NCI-H2196 (cell line): ENCODE measurements at regions not wholly inside any gene's neighbourhood (a gene's known extent, or its start where the extent isn't known, plus 50 kb on each side); places are given as distances from the start of the nearest gene placed in this dataset.

Experiments
- DNase-seq: peaks from one replicate; lab custom pipeline; 2025; ENCODE audit not compliant: unreplicated experiment; lab: John Stamatoyannopoulos, UW

DNA sequence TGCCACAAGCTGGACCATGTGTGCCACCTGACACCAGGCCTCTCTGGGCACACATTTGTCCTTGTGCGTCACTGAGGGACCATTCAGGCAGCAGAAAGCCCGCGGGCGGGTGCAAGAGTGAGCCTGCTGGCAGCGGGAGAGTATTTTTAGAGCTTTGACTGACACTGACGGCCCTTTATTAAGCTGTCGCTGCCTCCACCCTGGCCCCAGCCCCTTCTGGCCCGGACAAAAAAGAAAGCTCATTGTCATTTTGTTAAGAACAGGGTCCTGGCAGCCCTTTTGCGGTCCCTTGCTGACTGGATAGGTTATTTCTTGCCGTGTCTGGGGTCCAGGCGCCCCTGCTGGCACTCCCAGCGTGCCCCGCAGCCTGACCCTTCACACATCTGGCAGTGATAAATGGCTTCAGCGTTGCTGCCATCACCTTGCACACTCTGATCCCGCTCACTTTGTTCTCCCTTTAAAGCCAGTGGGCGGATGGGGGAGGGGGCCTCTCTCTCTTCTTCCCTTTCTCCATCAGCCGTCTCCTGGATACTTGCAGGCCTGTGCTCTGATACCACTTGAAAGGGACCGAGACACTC lies 78.4 kb upstream of the NKD1 start:
- DNase-seq: no peak

GRCh38 chr16:50469121-50469743 lies 79.0 kb upstream of the NKD1 start:
- no peak for DNase-seq

- DNase-seq: no peak
These were observed 79.5 kb upstream of the NKD1 start for GRCh38 chr16:50468749-50469078.

GRCh38 chr16:50467943-50468748 lies 80.0 kb upstream of the NKD1 start:
- peak; percentile 59 for DNase-seq

DNA sequence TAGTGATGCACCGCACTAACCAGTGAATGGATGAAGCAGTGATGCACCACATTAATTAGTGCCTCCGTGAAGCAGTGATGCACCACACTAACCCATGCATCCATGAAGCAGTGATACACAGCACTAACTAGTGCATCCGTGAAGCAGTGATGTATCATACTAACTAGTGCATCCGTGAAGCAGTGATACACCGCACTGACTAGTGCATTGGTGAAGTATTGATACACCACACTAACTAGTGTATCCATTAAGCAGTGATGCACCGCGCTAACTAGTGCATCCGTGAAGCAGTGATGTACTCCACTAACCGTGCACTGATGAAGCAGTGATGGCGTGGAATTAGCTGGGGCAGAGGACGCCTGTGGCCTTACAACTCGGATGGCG lies 80.6 kb upstream of the NKD1 start:
- DNase-seq: no peak

DNA sequence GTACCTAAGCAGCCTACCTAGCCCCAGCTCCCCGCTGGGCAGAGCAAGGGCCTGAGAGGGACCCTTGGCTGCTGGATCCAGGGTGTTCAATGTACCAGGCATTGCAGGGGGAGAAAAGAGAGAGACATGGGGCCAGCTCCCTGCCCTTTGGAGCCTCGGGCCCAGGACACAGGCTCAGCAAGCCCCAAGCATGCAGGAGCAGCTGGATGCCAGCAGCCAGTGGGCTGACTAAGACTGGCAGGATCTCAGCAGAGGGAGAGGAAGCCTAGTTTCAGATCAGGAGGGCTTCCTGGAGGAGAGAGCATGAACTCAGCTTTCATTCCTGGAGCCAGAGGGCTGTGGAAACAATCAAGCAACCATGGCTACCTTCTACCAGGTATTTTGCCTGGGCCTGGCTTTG lies 82.0 kb upstream of the NKD1 start:
- no peak for DNase-seq

DNA sequence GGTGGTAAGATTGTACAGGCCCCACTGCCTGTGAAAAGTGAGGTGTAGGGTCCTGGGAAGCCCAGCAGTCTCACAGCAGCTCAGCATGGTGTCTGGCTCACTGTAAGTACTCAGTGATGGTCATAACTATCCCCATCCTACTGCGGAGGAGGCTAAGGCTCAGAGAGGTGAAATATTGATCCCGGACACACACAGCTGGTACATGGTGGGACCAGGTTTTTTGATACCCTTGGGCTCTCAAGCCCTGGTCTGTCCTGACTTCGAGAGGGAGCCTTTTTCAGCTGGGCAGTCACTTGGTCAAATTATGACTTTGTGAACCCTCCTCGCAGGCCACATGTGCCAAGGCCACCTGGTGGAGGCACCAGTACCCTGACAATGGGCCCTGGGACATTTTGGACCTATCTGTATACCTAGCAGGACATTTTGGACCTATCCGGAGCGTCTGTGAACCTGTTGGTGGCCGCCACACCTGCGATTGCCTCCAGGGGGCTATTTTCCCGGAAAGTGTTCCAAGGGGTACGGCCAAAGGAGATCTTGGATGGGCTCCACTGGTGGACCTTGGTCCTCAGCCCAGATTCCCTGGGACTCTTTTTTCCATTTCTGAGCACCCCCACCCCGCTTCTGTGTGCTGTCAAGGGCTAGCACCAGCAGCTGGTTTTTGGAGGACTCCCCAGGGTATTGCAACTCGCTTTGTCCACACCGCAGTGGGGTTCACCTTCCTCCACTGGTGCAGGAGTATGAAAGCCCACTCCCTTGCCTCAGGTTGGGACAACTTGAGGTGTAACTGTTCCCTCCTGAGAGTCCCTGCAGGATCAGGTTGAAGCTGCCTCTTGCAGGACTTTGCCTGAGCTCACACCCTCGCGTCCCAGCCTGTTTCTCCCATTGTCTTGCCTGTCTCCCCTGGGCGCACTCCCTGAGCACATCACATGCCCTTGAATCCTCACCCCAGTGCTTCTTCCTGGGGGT lies 83.6 kb upstream of the NKD1 start:
- DNase-seq: no peak

DNA sequence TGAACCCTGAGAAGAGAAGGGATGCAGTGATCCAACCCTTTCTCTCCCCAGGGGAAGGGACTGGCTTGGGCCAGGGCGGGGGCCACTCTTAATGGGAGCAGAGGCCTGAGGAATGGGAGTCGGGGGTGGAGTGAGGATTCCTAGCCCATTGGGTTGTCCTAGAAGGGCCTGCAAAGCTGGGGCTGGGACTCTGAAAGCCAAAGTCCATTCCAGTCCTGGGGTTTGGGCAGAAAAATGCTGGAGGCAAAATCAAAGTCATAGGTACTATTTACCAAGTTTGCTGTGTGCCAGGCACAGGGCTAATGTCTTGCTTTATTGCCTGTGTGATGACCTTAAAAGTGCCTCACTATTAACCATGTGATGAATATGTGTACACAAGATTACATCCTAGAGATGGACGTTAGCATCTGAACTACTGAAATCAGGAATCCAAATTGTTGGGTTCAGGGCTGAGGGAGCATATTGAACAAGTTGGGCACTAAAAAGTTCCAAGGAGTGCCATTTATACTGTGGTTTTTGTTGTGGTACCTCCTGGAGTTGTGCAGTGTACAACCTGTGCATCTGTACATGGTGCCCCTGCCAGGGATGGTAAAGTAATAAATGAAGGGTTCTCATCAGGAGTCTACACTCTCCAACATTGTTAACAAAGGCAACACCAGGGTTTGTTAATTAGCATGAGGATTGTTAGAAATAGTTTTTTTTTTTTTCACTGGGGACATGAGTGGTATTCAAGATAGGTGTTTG lies 84.4 kb upstream of the NKD1 start:
- DNase-seq: no peak

DNA sequence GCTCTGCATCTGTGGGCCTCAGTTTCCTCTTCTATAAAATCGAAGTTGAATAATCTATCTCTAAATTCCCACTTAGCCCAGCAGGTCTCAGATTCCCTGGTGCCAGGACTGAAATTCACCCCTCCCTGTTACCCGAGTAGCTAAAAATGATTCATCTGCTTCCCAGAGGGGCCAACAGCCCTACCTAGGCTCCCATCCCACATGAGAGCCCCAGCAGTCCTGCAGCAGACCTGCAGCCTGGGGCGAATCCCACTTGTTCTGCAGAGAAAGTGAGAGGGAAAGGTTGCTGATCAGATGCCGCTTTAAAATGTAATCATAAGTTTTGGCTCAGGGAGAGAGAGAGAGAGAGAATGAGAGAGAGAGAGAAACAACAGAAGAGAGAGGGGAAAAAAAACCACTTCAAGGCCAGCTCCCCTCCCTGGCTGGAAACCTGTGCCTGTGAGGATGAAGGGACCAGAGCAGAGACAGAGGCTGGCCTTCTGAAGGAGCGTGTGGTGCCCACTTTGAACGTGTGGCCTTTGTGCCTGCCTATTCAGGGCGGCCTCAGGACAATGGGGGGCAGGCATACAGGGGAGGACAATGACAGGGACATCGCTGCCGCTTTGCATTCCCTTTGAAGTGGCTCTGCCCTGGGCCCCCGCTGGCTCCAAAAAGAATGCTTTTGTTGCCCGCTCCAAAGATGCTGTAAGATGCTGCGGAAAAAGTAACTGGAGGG lies 85.2 kb upstream of the NKD1 start:
- DNase-seq: no peak

DNA sequence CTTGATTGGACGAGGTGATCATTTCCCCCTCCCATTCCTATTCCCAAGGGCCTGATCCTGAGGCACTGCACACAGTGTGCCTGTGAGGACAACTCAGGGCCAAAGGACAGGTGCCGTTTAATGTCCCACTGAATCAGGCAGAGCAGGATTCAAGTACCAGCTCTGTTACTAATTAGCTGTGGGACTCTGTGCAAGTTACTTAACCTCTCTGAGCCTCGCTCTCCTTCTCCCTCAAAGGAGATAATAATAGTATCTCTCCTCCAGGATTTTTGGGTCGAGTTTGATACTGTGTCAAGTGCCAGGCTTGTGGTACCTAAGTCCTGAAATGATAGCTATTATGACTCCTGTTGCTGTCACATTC lies 86.8 kb upstream of the NKD1 start:
- no peak for DNase-seq

- no peak for DNase-seq
These were observed 87.4 kb upstream of the NKD1 start for GRCh38 chr16:50460538-50461399.

GRCh38 chr16:50459496-50460080 lies 88.6 kb upstream of the NKD1 start:
- no peak for DNase-seq

DNA sequence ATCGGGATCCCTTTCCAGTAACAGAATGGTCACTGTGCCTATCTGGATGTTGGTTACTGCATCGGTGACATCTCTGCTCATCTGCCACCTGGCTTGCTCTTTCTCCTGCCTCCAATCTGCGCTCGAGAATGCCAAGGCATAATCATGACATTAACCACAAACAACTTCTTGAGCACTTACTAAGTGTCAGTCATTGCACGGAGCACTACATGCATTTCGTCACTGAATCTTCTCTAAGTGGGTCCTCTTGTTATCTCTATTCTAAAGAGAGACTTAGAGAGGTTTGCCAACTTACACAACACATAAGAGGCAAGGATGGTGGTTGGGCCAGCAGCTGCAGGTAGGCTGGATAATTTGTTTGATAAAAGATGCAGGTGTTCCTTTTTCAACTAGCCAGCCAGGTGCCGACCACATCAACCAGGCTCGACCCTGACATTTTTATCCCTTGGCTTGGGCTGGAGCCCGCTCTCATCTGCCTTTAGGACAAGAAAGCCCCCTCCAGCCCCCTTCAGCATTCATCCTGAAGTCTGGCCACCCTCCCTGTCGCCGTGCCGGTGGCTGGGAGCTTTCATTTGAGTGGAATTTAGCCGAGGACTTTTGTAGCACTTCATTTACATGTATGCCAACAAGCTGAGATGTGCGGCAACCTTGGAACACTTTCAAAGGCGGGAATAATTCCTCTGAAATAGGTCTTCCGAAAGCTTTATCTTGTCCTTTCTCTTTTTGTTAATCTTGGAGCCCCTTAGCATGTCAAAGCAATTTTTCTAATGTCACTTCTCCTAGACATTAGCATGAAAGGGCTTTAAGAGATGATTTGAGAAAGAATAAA lies 89.3 kb upstream of the NKD1 start:
- DNase-seq: no peak

GRCh38 chr16:50457979-50458491 lies 89.2 kb upstream of the BRD7 start:
- no peak for DNase-seq

- DNase-seq: no peak
These were observed 88.6 kb upstream of the BRD7 start for GRCh38 chr16:50457423-50457822.

- no peak for DNase-seq
These were observed 86.6 kb upstream of the BRD7 start for GRCh38 chr16:50455288-50455845.

GRCh38 chr16:50453446-50453845 lies 84.7 kb upstream of the BRD7 start:
- DNase-seq: no peak
